ENCODE measurements at regions not wholly inside any gene's neighbourhood (a gene's known extent, or its start where the extent isn't known, plus 50 kb on each side); places are given as distances from the start of the nearest gene placed in this dataset.

DNA sequence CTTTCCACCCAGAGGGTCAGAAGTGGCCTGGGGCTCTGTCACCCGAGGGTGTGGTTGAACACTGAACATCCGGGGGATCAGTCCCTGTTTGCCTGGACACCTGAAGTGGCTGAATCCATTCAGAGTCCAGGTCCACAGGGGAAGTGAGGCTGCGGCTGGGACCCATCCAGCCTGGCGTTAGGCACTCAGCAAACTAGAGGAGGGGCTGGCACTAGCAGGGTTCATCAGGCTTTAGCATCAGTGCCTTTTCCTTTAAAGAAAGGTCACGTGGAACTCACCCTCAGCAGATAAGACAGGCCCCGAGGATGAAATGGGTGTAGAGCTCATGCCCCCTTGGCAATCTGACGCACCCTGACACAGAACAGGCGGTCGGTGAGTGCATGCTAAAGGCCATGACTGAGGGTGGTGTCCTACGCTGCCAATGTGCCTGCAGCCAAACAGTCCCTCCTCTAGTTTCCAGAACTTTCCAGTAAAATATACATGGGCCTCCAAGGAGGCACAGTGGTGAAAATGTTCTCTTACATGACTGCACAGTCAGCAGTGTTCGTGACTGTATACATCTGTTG is 72.4 kb upstream of the ARHGEF7 start:
- intact Hi-C loops (cut with DNase I): no loop called here
- no peak for DNase-seq (ENCODE audit: low spot score)

DNA sequence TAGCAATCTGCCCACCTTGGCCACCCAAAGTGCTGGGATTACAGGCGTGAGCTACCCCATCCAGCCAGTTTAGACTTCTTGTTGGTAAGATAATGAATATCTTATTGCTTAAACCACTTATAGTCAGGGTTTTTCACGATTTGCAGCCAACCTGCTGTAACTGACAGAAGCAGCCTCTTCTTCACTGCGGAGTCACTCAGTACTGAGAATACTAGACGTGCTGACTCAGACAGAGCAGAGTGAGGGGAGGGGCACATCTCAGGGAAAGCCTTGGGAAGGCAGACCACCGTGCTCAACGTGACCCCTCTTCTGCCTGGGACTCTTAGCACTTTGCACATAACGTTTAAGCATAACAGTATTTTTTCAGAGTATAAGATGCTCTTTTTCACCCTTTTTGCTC is 74.3 kb upstream of the ARHGEF7 start:
- DNase-seq (ENCODE audit: low spot score): no peak
- intact Hi-C loops (cut with DNase I): no loop called here

DNA sequence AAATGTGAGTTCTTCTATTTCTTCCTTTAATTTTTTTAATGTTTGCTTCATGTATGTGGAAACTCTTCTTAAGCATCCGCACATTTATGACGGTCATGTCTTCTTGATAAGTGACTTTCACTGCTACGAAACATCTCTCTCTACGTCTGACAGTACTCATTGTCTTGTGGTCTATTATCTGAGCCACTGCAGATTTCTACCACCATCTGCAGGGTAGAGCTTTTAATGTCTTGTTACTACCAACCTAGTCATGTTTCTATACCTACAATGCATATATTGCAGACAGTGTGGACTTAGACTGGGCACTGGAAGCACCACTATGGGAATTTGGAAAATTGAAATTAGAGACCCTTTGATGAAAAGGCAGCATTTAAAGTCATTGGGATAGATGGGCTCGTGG is 75.4 kb upstream of the ARHGEF7 start:
- DNase-seq (ENCODE audit: low spot score): no peak
- intact Hi-C loops (cut with DNase I): no loop called here

DNA sequence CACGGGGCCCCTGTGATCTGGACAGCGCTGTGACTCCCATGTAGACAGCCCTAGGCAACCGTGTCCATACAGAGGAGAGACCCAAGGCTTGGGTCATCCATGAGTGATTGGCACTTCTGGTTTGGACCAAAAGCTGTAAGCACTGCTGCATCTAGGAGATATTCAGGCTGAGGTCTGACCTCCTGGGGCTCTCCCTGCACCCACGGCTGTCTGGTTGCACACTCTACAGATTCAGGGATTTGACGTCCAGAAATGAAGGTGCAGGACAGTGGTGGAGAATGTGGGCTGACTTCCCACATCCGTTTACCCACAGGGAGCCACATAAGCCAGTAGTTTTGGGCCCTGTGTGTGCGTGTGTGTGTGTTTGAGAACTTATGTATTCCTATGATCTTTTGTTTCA is 76.2 kb upstream of the ARHGEF7 start:
- intact Hi-C loops (cut with DNase I): no loop called here
- DNase-seq (ENCODE audit: low spot score): no peak

DNA sequence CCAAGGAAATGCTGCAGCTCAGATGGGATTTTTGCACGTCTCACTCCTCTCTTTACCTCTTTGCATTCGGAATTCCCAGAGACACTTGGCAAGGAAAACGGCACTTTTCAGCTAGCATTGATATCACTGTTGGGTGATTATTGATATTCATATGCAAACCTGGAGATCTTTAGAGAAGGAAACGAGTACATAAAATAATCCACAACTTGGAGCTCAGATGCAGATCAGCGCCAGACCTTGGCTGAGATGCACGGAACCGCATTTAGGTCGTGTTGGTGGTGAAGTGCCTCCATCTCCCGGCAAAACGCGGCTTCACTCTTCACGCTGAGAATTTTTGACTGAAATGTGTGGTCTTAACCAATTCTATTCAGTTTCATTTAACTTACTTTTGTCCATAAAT is 77.2 kb upstream of the ARHGEF7 start:
- no peak for DNase-seq (ENCODE audit: low spot score)
- intact Hi-C loops (cut with DNase I): no loop called here

DNA sequence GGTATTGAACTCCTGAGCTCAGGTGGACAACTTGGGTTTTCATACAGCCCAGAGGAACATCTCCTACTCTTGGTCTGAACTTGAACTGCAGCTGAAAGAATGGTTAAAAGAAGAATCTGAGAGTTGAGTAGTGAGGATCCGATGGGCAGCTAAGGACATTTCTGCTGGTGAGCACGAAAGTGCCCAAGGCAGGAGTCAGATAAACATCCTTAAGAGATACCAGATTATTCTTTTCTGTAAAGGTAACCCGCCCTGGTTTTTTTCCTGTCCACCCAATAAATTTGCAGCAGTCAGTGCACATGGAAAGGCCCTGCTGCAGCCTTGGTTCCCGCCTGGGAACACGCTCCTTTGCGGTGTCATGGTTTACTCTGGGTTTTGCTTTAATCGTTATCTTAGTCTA is 78.4 kb upstream of the ARHGEF7 start:
- intact Hi-C loops (cut with DNase I): no loop called here
- no peak for DNase-seq (ENCODE audit: low spot score)

DNA sequence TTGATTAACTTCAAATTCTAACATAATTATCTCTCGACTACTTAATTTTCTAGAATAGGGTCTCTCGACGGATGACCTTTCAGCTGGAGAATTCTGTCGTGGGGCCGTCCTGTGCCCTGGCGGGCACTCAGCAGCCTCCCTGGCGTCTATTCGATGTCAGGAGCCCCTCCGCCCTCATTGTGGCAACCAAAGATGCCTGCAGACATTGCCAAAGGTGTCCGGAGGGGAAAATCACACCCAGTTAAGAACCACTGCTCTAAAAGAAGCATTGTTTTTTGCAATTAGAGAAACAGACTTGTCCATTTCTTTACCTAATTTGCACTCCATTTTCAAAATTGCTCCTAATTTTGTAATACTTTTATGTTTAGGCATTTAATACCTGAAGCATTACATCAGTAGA is 79.2 kb upstream of the ARHGEF7 start:
- no peak for DNase-seq (ENCODE audit: low spot score)
- intact Hi-C loops (cut with DNase I): no loop called here

DNA sequence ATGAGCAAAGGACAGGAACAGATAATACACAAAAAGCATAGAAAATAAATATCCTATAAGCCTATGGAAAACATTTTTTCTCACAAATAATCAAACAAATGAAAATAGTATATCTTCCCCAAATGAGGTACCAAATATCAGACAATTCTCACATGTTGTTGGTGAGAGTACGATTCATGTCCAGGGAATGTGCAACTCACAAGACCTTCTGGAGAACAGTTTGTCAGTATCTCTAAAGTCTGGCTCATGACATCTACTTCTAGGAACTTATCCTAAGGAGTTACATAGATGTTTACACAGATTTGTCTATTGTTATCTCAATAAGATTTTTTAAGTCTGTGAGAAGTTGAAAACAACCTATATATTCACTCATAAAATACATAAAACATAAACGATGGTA is 80.3 kb upstream of the ARHGEF7 start:
- no peak for DNase-seq (ENCODE audit: low spot score)
- intact Hi-C loops (cut with DNase I): loop anchor here (5.0 kb wide), 1 partner anchor 113 kb away; no protein-coding TSS in a partner anchor

DNA sequence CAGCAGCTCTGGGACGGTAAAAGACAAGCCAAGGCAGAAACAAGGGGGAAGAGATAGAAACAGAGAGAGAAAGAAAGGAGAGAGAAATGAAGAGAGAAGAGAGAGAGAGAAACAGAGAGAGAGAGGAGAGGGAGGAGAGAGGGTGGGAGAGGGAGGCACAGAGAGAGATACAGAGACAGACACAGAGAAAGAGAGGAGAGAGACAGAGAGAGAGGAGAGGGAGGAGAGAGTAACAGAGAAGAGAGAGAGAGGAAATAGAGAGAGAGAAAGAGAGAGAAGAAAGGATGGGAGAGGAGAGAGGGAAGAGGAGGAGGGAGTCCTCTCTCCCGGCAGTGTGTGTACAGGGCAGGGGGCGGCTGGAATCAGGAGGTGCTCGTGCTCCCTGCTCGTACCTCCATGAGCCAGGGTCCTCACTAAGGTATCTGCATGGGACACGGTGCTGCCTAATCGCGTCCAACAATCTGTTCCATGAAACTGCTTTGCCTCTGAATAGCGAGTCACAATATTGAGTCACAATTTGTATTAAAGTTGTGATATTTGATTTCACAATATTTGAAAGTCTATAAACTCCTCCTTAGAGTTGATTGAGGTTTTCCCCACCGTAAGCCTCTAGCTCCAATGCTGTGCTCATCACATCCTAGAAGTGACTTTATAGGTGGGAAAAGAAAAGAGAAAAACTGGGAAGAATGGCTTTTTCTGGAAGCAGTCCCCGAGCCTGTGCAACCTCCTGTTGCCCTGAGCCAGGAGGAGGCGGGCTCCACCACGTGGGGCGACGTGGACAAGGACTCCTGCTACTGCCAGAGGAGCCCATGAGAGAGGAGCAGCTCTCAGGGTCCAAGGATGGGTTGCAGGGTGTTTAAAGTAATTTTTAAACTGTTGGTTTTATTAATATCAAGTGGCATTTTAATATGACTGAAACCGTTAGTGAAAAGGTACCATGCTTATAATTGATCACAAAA is 81.7 kb upstream of the ARHGEF7 start:
- intact Hi-C loops (cut with DNase I): loop anchor here (5.0 kb wide), 1 partner anchor 111 kb away; no protein-coding TSS in a partner anchor
- DNase-seq (ENCODE audit: low spot score): no peak

DNA sequence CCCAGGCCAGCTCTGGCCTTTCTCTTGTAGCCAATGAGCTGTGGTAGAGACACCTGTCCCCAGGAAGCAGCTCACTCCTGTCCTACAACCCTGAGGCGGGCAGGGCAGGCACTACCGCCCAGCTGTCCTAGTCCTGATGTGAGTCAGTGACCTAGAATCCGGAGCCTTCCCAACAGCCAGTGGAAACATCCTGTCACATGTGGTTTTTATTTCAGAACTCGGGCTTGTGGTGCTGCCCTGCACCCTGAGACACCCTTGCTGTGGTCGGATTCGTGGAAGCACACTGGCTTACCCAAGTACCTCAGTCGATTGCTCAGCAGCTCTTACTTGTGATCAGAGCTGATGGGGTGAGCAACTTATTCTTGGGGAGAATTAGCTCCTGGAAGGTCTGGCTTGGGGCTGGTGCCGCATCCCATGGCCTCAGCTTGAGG is 83.6 kb upstream of the ARHGEF7 start:
- DNase-seq (ENCODE audit: low spot score): no peak
- intact Hi-C loops (cut with DNase I): loop anchor here (5.0 kb wide), 1 partner anchor 109 kb away; no protein-coding TSS in a partner anchor

DNA sequence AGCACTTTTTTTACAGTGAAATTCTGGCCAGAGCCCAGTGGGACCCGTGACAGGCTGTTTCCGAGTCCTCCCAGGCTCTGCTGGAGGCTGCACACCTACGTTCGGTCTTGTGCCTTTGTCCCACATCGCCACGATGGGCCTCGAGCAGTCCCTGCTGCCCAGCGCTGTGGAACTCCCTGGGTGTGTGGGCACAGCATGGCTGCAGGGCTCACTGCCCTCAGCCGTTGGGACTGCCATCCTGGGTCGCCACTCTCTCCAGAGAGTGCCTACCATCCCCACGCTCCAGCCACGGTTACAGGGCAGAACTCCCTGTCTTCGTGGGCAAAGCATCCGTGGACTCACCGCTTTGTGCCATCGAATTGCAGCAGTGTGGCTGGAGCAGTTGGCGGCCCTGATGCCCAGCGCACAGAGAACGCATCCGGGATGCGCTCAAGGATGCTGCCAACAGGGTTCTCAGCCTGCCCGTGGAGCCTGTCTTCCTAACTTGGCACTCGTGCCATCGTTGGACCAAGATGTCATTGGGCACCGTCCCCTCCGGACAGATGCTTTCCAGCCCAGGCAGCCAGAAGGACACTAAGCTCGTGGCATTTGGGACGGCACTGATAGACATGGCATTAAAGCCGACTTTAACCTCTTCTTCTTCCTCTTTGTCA is 85.0 kb upstream of the ARHGEF7 start:
- DNase-seq (ENCODE audit: low spot score): no peak
- intact Hi-C loops (cut with DNase I): loop anchor here (5.0 kb wide), 1 partner anchor 108 kb away; no protein-coding TSS in a partner anchor

DNA sequence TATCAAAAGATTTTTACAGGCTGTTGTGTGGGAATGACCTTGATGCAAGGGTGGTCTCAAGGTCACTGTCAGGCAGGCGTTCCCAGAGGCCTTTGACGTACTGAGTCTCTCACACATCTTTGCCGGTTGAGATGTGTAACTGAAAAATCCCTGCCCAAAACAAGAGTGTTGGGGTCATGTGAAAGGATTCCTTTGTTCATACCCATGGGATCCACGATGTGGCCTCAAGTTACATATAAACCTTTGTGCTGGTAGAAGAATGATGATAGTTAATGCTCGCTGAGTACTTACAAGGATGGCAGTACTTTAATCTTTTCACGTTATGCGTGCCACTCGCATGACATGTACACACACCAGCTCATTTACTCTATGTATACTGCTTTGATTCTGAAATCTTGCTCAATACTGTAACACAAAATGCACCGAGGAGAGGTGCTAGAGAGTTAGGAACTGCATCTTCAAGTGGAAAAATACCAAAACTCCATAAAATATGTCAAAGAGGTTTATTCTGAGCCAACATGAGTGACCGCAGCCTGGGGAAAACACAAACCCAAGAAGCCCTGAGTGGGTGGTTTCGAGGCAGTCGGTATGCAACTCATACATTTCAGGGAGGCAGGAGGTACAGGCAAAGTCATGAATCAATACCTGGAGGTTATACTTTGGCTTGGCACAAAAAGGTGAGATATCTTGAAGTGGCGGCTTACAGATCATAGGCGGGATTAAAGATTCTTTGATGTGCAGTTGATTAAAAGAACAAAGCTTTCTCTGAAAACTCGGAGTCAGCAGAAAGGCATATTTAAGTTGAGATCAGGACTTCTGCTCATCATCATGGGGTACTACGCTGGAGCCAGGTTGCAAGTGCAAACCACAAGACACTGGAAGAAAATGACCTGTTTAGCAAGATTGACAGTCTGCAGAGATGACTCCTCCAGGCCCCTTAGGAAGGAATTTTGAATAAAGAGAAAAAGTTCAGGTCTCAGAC is 87.4 kb upstream of the ARHGEF7 start:
- DNase-seq (ENCODE audit: low spot score): no peak
- intact Hi-C loops (cut with DNase I): no loop called here

DNA sequence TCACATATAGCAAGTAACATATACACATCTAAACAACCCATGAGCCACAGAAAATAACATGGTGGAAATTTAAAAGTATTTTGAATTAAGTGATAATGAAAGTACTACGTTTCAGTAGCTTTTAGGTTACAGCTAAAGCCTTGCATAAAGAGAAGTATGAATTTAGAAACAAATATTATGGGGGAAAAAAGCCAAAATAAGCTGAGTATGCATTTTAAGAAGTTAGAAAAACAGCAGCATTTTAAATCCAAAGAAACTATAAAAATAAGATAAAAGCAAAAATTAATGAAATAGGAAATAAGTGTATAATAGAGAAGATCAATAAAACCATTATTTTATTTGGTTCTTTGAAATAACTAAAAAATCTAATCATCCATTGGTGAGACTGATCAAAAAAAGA is 89.8 kb upstream of the ARHGEF7 start:
- intact Hi-C loops (cut with DNase I): no loop called here
- DNase-seq (ENCODE audit: low spot score): no peak

DNA sequence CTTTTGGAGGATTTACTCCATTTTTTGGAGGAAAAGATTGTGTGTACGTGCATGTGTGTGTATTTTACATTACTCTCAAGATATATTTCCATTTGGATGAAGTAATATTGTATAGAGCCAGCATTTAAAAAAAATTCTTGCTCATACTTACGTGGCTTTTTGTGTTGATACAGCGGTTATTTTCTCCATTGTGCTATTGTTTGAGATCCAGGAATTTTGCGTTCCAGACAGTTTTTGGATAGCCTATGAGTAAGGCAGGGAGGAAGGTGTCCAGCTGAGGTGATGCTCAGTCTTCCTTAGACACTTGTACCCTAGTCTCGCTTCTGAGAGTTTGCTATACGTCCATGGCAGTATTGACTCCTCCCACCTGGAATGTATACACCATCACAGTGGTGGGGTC is 92.2 kb upstream of the ARHGEF7 start:
- intact Hi-C loops (cut with DNase I): no loop called here

DNA sequence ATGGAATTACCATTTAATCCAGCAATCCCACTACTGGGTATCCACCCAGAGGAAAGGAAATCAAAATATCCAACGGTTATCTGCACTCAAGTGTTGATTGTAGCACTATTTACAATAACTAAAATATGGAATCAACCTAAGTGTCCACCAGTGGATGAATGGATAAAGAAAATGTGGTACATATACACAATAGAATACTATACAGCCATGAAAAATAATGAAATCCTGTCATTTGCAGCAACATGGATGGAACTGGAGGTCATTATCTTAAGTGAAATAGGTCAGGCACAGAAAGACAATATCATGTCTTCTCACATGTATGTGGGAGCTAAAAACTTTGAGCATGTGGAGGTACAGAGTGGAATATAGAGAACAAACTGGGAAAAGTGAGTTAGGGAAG is 92.9 kb upstream of the ARHGEF7 start:
- intact Hi-C loops (cut with DNase I): no loop called here
- DNase-seq (ENCODE audit: low spot score): no peak

More for the DNA sequence above, 92.2 kb upstream of the ARHGEF7 start:
- no peak for DNase-seq (ENCODE audit: low spot score)

DNA sequence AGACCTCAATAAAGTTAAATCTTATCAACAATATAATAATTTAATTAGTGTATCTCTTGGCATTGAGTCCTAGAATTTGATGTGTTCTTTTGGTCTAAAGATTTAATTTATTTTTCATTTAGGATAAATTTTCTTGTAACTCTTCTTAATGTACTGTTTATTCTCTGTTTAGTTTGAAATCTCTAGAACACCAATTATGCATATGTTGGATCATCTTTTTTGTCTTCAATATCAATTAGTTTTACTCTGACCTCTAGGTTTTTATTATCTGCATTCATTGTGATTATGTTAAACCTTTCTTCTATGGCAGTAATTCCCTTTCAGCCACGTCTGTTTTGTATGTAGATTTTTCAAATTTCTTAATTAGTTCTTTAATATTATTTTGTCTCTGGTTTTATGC is 93.8 kb upstream of the ARHGEF7 start:
- intact Hi-C loops (cut with DNase I): no loop called here
- no peak for DNase-seq (ENCODE audit: low spot score)

DNA sequence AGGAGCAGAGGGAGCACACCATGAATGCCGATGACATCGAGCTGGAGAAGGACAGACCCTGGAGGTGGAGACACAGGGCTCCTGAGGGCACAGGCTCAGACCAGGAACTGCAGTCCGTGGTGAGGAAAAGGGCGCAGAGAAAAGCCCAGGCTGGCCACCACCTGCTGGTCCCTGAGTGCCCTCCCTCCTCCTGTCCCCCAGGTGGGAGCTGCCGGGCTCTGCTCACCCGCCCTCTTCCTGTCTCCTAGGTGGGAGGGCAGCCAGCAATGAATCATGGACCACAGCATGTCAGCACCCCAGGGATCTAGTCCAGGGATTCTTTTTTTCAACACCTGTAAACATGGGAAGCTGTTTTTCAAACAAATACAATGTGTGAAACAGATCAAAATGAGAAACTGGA is 94.6 kb upstream of the ARHGEF7 start:
- intact Hi-C loops (cut with DNase I): no loop called here
- DNase-seq (ENCODE audit: low spot score): no peak

DNA sequence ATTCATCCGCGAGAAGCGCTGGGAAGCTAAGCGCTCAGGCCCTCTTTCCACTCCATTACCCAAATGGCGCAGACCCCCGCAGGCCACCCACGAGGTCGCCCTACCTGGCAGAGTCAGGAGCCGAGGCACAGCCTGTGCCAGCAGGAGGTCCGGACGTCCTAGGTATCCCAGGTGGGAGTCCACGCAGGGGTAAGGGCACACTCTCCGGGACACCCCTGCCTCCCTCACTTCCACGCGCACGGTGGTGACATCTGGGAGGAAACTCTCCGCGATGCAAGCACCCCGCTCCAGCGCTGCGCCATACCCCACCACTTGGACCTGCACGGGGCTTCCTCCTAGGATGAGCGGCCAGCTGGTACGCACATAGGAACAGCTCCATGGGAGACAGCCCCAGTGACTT is 95.1 kb upstream of the ARHGEF7 start:
- no peak for DNase-seq (ENCODE audit: low spot score)
- intact Hi-C loops (cut with DNase I): no loop called here

DNA sequence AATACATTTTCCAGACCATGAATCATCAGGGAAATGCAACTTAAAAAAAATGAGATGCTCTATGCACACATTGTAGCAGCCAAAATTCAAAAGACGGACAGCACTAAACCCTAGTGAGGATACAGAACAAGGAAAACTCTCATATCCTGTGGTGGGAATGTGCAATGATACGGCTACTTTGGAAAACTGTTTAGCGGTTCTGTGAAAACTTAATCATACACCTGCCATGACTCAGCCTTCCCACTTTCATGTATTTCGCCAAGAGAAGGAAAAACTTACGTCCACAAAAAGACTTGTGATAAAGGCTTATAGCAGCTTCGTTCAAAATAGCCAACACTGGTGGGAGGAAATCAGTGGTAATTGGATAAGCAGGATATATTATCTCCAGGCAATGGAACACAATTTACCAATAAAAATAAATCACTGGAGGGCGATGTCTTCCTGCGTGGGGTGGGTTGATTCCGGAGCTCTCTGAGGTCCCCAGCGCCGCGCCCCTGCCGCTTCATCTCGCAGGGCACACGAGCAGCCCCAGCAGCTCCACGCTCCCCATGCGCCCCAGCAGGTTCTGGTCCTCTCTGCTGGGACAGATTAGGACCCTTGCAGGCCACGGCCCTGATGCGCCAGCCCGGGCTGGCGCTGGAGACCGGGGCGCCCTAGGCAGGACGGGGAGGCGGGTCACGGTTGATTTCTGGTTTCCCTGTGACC is 97.2 kb upstream of the ARHGEF7 start:
- intact Hi-C loops (cut with DNase I): no loop called here
- DNase-seq (ENCODE audit: low spot score): no peak

Data from cardiac septum (tissue), 1 donor.